ENCODE measurements at regions not wholly inside any gene's neighbourhood (a gene's known extent, or its start where the extent isn't known, plus 50 kb on each side); places are given as distances from the start of the nearest gene placed in this dataset.

GRCh38 chr3:117963858-117964257 lies 1070.8 kb downstream of the IGSF11 start:
- Histone ChIP-seq H3K4me1 (ENCODE audit: low read depth) (no peaks in the 10 kb centered on the region), H3K36me3 (ENCODE audit: low read depth) (no peaks in the 10 kb centered on the region), H3K4me3 (no peak overlapping the region), H3K9me3 (no peaks in the 10 kb centered on the region)
- DNase-seq: no peak
- no peak for TF ChIP-seq CTCF (IDR thresholded peaks at IDR 0.05)
- intact Hi-C loops (cut with DNase I, micrococcal nuclease): no loop called here
- ATAC-seq: no peak

- Histone ChIP-seq H3K9me3 (no peaks in the 10 kb centered on the region), H3K36me3 (ENCODE audit: low read depth) (no peaks in the 10 kb centered on the region), H3K4me1 (ENCODE audit: low read depth) (no peaks in the 10 kb centered on the region), H3K4me3 (no peak overlapping the region)
- no peak for TF ChIP-seq CTCF (IDR thresholded peaks at IDR 0.05)
- DNase-seq (no peak), ATAC-seq (no peak)
- intact Hi-C loops (cut with DNase I, micrococcal nuclease): no loop called here
Measured at GRCh38 chr3:117964814-117965213, 1069.8 kb downstream of the IGSF11 start.

- ATAC-seq: no peak
- DNase-seq: no peak
- intact Hi-C loops (cut with DNase I, micrococcal nuclease): no loop called here
- no peak for TF ChIP-seq CTCF (IDR thresholded peaks at IDR 0.05)
- H3K9me3 ChIP-seq: no peaks in the 10 kb centered on the region
- no peaks in the 10 kb centered on the region for H3K36me3 ChIP-seq (ENCODE audit: low read depth)
- no peak overlapping the region for H3K4me3 ChIP-seq
- no peaks in the 10 kb centered on the region for H3K4me1 ChIP-seq (ENCODE audit: low read depth)
Measured at GRCh38 chr3:117977504-117978228, 1057.0 kb downstream of the IGSF11 start.

- Histone ChIP-seq H3K4me3 (no peak overlapping the region), H3K9me3 (no peaks in the 10 kb centered on the region), H3K36me3 (ENCODE audit: low read depth) (no peaks in the 10 kb centered on the region), H3K4me1 (ENCODE audit: low read depth) (no peaks in the 10 kb centered on the region)
- no peak for ATAC-seq
- no peak for TF ChIP-seq CTCF (IDR thresholded peaks at IDR 0.05)
- intact Hi-C loops (cut with DNase I, micrococcal nuclease): no loop called here
- no peak for DNase-seq
Measured at GRCh38 chr3:117979466-117979865, 1055.2 kb downstream of the IGSF11 start.

- H3K4me3 ChIP-seq: no peak overlapping the region
- ATAC-seq (no peak), DNase-seq (no peak)
- no peak for TF ChIP-seq CTCF (IDR thresholded peaks at IDR 0.05)
- no peaks in the 10 kb centered on the region for H3K4me1 ChIP-seq (ENCODE audit: low read depth)
- H3K36me3 ChIP-seq (ENCODE audit: low read depth): no peaks in the 10 kb centered on the region
- intact Hi-C loops (cut with DNase I, micrococcal nuclease): no loop called here
- H3K9me3 ChIP-seq: no peaks in the 10 kb centered on the region
Measured at GRCh38 chr3:117987256-117987655, 1047.4 kb downstream of the IGSF11 start.

- no peak for ATAC-seq
- no peak for TF ChIP-seq CTCF (IDR thresholded peaks at IDR 0.05)
- no peak for DNase-seq
- H3K9me3 ChIP-seq: no peaks in the 10 kb centered on the region
- H3K4me1 ChIP-seq (ENCODE audit: low read depth): no peaks in the 10 kb centered on the region
- H3K36me3 ChIP-seq (ENCODE audit: low read depth): no peaks in the 10 kb centered on the region
- no peak overlapping the region for H3K4me3 ChIP-seq
- intact Hi-C loops (cut with DNase I, micrococcal nuclease): no loop called here
Measured at GRCh38 chr3:117989982-117990381, 1044.7 kb downstream of the IGSF11 start.
